HG03108 (cell line): ENCODE measurements at regions not wholly inside any gene's neighbourhood (a gene's known extent, or its start where the extent isn't known, plus 50 kb on each side); places are given as distances from the start of the nearest gene placed in this dataset.

Experiments used
- ATAC-seq: cut with Tn5 transposase; IDR thresholded peaks from one replicate; pipeline ENCODE4 v1.9.1; 2021; ENCODE audit warnings: moderate library complexity; ENCODE audit not compliant: unreplicated experiment

- ATAC-seq, result no peak
Measured at GRCh38 chr4:124535003-124535402, 177.5 kb downstream of the ANKRD50 start.

DNA sequence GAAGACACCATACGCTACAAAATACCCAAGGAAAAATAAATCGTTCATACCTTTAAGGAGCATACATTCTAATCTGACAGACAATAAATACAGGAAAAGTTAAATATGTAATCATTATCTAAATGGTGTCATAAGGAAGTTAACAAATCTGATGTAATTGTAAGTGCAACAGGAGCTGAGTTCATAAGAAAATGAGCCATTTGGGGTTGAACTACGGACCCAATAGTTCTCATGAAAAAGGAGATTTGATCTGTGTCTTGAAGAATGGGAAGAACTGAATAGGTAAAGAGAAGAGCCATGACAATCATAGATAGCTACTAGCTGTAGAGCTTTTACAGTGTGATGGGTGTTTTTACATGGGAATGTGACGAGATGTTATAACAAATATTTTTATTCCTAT lies 175.6 kb downstream of the ANKRD50 start:
- ATAC-seq, result no peak

GRCh38 chr4:124537971-124538370 lies 174.6 kb downstream of the ANKRD50 start:
- ATAC-seq, result no peak

- no peak for ATAC-seq
Measured at GRCh38 chr4:124540014-124540413, 172.5 kb downstream of the ANKRD50 start.

GRCh38 chr4:124541652-124542420 lies 170.7 kb downstream of the ANKRD50 start:
- ATAC-seq, result no peak

- ATAC-seq, result no peak
Measured at GRCh38 chr4:124555959-124556358, 156.6 kb downstream of the ANKRD50 start.

DNA sequence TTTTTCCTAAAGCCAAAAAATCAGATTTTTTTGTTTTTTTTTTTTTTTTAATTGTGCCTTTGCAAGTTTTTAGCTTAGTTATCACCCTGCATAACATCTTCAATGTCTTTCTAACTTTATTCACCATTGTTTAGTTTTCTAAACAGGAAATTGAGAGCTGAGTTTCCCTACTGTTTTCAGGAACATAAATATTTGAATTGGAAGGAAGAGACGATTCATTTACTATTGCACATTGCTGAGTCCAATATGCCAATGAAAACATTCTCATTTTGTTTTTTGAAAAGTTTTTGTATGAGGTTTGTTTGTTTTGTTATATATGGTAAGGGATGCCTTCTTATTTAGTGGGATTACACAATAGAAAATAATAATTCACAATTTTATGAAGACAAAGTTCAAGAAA lies 148.4 kb downstream of the ANKRD50 start:
- ATAC-seq, result no peak

DNA sequence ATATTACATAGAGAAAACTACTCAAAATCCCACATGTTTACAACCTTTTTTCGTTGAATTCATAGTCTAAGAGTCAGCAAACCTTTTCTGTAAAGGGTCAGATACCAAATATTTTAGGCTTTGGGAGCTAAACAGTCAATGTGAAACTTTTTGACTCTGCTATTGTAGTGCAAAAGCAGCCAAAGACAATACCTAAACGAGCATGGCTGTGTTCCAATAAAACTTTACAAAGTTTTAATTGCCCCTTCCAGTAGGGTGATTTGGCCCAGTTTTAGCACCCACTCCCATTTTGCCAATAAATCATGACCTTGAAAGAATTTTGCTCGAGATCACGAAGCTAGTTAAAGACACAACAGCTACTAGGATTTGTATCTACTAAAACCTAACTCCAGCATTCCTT lies 147.2 kb downstream of the ANKRD50 start:
- ATAC-seq, result no peak

DNA sequence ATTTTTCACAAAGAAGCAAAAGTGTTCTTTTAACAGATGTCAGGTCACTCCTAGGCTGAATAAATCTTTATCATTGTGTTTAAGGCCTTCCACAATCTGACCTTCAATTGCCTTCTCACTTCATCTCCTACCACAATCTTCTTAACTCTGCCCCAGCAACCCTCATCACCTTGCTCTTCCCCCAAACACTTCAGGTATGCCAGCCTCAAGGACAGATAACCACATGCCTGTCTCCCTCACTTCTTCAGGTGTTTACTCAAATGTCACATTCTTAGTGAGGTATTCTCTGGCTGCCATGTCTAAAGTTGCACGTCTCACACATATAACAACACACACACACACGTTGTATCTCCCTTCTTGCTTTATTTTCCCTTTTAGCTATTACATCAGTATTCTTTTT lies 146.5 kb downstream of the ANKRD50 start:
- no peak for ATAC-seq

DNA sequence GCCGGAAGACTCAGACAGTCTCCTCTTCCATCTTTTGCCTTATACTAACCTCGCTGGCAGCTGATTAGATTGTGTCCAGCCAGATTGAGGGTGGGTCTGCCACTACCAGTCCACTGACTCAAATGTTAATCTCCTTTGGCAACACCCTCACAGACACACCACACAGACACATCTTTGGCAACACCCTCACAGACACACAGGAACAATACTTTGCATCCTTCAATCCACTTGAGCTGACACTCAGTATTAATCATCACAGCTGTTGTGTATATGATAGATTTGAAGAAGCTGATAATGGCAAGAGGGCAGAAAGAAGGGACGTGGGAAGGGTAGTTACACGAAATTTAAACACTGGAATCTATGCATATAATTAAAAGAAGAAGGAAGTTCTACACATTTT lies 139.5 kb downstream of the ANKRD50 start:
- no peak for ATAC-seq

- ATAC-seq, result no peak
Measured at GRCh38 chr4:124579896-124580295, 132.6 kb downstream of the ANKRD50 start.

GRCh38 chr4:124583797-124584196 lies 128.7 kb downstream of the ANKRD50 start:
- no peak for ATAC-seq

DNA sequence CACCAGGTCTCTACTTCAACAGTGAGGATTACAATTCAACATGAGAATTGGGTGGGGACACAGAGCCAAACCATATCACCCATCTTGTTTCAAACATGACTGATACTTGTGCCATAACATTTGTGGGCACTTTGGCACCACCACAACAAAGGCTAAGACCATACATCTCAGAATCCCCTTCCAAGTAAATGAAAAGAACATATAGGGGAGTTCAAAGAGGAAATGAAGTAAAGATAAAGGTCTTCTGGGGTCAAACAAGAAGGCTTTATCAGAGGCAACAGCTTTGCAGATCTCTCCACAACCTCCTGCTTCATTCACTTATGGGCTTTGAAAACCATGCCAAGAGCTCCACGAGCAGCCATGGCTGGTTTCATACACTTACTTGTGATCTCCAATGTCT lies 122.7 kb downstream of the ANKRD50 start:
- ATAC-seq, result no peak

- ATAC-seq, result no peak
Measured at GRCh38 chr4:124590480-124590879, 122.1 kb downstream of the ANKRD50 start.

- ATAC-seq, result no peak
Measured at GRCh38 chr4:124591637-124592036, 120.9 kb downstream of the ANKRD50 start.

GRCh38 chr4:124593494-124593893 lies 119.0 kb downstream of the ANKRD50 start:
- ATAC-seq, result no peak

GRCh38 chr4:124594945-124595344 lies 117.6 kb downstream of the ANKRD50 start:
- no peak for ATAC-seq

DNA sequence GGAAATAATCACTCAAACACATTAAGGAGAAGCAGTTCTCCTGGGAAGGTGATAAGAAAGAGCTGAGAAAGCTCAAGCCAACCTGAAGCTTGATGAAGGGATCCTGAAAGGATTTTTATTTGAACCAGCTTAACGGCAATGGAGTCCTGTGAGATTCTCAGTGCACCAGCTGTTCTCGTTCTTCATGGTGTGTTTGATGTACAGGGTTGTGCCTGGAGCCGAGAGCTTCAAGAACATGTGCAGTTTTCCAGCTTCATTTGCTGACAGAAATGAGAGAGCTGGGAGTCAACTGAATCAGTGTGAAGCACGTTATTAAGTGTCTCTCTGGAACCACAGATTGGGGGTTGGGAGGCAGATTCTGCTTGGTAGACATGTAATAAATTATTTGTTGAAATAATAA lies 115.7 kb downstream of the ANKRD50 start:
- ATAC-seq, result no peak

GRCh38 chr4:124610211-124610610 lies 102.3 kb downstream of the ANKRD50 start:
- no peak for ATAC-seq
